HG03135 (cell line): ENCODE measurements at regions not wholly inside any gene's neighbourhood (a gene's known extent, or its start where the extent isn't known, plus 50 kb on each side); places are given as distances from the start of the nearest gene placed in this dataset.

Source experiments
- ATAC-seq: cut with Tn5 transposase; IDR thresholded peaks from one replicate; pipeline ENCODE4 v1.9.1; 2021; ENCODE audit warnings: mild to moderate bottlenecking, moderate library complexity; ENCODE audit not compliant: unreplicated experiment

- ATAC-seq, result no peak
Measured at GRCh38 chr20:19073584-19074218, 138.7 kb upstream of the SLC24A3 start.

GRCh38 chr20:19074356-19074755, 138.1 kb upstream of the SLC24A3 start:
- no peak for ATAC-seq

- ATAC-seq, result peak; percentile 37
Measured at GRCh38 chr20:19074828-19075516, 137.5 kb upstream of the SLC24A3 start.

GRCh38 chr20:19077370-19078220, 134.8 kb upstream of the SLC24A3 start:
- no peak for ATAC-seq

GRCh38 chr20:19078448-19079373, 133.7 kb upstream of the SLC24A3 start:
- ATAC-seq, result no peak

- ATAC-seq, result no peak
Measured at GRCh38 chr20:19079536-19080299, 132.7 kb upstream of the SLC24A3 start.

GRCh38 chr20:19081937-19082336, 130.5 kb upstream of the SLC24A3 start:
- no peak for ATAC-seq

GRCh38 chr20:19083136-19083621, 129.3 kb upstream of the SLC24A3 start:
- no peak for ATAC-seq

GRCh38 chr20:19090332-19090731, 122.1 kb upstream of the SLC24A3 start:
- ATAC-seq, result no peak

- no peak for ATAC-seq
Measured at GRCh38 chr20:19094959-19095541, 117.4 kb upstream of the SLC24A3 start.

- no peak for ATAC-seq
Measured at GRCh38 chr20:19095762-19096161, 116.7 kb upstream of the SLC24A3 start.

- no peak for ATAC-seq
Measured at GRCh38 chr20:19096843-19097242, 115.6 kb upstream of the SLC24A3 start.

GRCh38 chr20:19098117-19098516, 114.3 kb upstream of the SLC24A3 start:
- no peak for ATAC-seq

- no peak for ATAC-seq
Measured at GRCh38 chr20:19098806-19099578, 113.5 kb upstream of the SLC24A3 start.

GRCh38 chr20:19099596-19100545, 112.6 kb upstream of the SLC24A3 start:
- no peak for ATAC-seq

GRCh38 chr20:19100975-19101374, 111.5 kb upstream of the SLC24A3 start:
- ATAC-seq, result no peak

GRCh38 chr20:19104186-19104585, 108.3 kb upstream of the SLC24A3 start:
- no peak for ATAC-seq

GRCh38 chr20:19108155-19108554, 104.3 kb upstream of the SLC24A3 start:
- ATAC-seq, result no peak
